ENCODE measurements at regions not wholly inside any gene's neighbourhood (a gene's known extent, or its start where the extent isn't known, plus 50 kb on each side); places are given as distances from the start of the nearest gene placed in this dataset.

DNA sequence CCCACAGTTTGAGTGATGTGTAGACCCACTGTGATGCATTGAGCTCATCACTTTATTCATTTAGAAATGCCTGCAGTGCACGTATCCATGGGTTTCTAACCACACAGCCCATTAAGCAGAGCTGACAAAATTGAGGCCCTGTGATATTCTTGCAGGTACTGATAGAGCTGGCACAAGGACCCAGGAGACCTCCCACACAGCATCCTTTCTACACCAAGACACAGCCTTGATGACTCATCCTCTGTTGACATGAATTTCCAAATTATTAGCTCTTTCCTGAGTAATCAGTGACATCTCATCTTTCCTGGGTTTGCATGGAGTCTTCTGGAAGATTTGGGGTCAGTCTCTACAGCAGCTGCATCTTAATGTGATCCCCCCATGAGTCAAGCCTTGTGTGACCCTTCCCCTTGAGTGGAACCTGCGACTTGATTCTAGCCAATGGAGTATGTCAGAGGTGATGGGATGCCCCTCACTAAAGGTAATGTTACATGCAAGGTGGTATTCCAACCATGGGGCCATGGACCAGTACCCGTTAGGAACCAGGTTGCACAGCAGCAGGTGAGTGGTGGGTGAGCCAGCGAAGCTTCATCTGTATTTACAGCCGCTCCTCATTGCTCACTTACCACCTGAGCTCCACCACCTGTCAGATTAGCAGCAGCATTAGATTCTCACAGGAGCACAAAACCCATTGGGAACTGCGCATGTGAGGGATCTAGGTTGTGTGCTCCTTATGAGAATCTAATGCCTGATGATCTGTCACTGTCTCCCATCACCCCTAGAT is 181.1 kb upstream of the ARL4C start:
- no peak for DNase-seq (ENCODE audit: low read depth in 2 of 2)

DNA sequence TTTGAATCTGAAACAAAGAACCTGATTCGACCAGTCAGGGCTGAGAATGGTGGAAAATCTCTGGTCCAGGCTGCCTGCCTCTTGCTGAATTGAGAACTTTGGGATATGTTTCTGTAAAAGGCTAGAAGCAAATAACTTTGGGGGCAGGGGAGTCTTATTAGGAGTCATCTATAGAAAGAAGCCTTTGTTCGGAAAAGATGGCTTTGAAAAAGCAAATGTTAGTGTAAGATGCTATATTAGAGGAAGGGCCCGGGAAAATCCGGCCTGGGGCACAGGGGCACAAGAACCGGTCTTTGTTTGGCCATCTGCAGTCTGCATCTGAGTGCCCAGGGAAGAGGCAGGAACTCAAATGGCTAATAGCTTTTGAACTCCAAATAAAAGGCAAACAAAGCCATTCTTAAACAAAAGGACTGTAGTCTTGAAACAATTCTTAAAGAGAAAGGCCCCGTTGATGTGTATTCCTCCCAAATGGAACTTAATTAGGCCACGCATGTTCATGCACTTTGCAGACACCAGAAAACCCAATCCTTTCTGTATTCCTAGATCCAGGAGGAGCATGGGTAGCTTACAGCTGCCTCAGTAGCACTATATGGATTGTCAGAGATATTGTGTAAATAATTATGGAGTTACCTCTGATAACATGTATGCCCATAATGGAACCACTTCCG is 180.0 kb upstream of the ARL4C start:
- DNase-seq (ENCODE audit: low read depth in 2 of 2) = no peak

- no peak for DNase-seq (ENCODE audit: low read depth in 2 of 2)
Observed at GRCh38 chr2:234676109-234676782, 179.4 kb upstream of the ARL4C start.

- DNase-seq (ENCODE audit: low read depth in 2 of 2) = no peak
Observed at GRCh38 chr2:234674781-234675201, 177.9 kb upstream of the ARL4C start.

GRCh38 chr2:234673961-234674759 is 177.3 kb upstream of the ARL4C start:
- DNase-seq (ENCODE audit: low read depth in 2 of 2) = no peak

GRCh38 chr2:234673501-234673900 is 176.6 kb upstream of the ARL4C start:
- DNase-seq (ENCODE audit: low read depth in 2 of 2) = no peak

DNA sequence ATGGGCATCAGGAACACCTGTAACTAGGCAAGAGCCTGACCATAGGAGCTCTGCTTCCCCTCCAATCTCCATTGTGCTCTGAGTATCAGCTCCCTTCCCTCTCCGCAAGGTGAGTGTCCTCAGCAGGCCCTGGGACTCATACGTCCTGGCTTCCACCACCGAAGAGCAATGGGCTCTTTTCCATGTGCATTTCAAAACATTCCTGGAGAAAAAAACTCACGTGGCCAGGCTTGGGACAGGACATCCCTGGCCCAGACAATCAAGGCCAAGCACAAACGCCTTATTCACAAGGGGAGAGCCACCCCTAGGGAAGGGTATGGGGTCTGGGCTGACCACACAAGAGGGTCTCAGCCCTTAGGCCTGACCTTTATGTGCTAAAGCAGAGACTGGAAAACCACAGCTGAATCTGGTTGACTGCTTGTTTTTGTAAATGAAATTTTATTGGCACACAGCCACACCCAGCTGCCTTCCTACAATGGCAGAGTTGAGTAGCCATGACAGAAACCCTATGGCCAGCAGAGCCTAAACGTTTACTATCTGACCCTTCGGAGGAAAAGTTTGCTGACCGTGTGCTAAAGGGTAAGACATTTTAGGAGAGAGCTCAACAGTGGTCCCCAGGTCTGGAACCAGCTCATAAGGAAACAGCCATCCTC is 175.7 kb upstream of the ARL4C start:
- DNase-seq (ENCODE audit: low read depth in 2 of 2) = no peak

GRCh38 chr2:234671716-234672115 is 174.8 kb upstream of the ARL4C start:
- DNase-seq (ENCODE audit: low read depth in 2 of 2) = no peak

- no peak for DNase-seq (ENCODE audit: low read depth in 2 of 2)
Observed at GRCh38 chr2:234671231-234671630, 174.3 kb upstream of the ARL4C start.

DNA sequence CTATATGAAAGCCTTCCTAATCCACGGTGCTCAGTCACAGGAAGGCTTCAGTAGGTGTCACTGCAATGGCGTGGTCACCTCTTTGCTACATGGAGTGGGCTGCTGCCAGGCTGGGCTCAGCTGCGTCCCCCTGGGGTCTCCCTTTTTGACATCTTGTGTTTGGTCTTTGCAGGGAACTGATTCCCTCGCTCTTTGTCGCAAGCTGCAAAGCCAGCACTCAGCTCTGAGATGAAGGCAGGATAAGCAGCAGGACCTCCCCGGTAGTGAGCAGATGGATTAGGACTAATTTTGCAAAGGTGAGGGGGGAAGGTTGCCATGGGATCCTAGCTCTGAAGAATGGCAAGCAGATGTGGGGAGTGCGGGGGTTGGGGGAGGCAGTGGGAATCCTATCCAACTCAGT is 173.9 kb upstream of the ARL4C start:
- DNase-seq (ENCODE audit: low read depth in 2 of 2) = no peak

DNA sequence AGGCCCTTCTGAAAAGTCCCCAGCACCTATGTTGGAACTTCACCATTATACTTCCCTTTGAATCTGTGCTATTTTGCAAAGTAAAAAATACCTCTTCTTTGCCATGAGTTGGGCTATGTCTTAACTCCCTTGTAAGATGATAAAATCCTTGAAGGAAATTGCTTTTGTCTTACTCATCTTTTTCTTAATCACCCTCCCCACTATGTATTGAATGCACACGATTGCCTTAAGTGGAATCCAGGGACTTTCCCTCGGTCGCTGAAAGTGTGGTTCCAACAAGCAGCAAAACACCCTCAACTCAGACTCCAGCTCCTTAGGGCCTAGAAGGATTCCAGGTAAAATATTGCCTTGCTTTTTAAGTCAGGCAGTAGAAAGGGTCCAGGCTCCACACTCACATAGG is 173.2 kb upstream of the ARL4C start:
- DNase-seq (ENCODE audit: low read depth in 2 of 2) = no peak

DNA sequence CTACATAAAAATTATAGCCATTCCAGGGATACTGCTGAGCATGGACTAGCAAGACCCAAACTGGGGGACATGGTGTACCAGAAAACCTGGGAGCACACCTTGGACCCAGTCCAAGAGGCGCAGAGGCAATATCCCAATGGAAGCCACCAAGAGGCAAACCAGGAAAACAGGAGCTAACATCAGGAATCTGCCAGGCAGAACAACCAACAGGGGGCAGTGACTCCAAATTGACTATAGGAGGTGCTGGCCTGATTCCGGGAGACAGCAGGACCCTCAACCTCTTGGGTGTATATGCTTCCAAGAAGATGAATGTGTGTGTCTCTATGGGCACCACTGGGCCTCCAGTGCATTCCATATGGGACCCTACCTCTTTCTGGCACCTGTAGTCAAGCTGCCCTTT is 172.7 kb upstream of the ARL4C start:
- no peak for DNase-seq (ENCODE audit: low read depth in 2 of 2)

DNA sequence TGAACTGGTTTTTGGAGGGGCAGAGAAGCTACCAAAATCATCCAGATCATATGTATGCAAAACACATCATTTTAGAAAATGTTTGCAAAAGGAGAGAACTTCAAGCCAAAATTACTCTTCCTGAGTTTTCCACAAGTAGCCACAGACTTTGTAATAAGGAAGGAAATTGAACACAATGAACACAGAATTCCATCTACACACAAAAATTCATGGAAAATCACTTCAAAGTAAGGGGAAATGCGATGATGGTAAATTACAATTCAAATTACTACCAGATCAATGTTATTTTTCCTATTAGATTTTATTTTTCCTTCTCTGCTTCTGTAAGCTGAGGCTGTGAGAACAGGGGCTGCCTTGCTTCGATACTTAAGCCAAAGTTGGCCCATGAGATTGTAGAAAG is 172.1 kb upstream of the ARL4C start:
- no peak for DNase-seq (ENCODE audit: low read depth in 2 of 2)

DNA sequence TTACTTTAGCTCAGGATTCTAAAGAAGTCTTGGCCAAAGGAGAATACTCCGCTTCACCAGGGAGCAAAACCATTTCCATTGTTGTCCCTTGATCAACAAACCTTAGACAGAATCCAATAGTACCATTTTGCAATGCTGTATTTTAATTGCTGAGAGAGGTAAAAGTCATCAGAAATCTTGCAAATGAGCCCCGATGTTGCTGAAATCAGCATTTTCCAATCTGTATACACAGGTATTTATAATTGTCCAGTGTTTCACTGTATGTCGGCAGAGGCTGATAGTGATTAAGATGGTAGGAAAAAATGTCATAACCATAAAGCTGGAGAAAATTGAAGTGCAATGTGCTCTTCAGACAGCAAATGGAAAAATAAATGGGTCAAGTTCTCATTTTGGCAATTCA is 170.0 kb upstream of the ARL4C start:
- DNase-seq (ENCODE audit: low read depth in 2 of 2) = no peak

- DNase-seq (ENCODE audit: low read depth in 2 of 2) = no peak
Observed at GRCh38 chr2:234665304-234665703, 168.4 kb upstream of the ARL4C start.

GRCh38 chr2:234661849-234662248 is 165.0 kb upstream of the ARL4C start:
- DNase-seq (ENCODE audit: low read depth in 2 of 2) = no peak

GRCh38 chr2:234661175-234661574 is 164.3 kb upstream of the ARL4C start:
- DNase-seq (ENCODE audit: low read depth in 2 of 2) = no peak

DNA sequence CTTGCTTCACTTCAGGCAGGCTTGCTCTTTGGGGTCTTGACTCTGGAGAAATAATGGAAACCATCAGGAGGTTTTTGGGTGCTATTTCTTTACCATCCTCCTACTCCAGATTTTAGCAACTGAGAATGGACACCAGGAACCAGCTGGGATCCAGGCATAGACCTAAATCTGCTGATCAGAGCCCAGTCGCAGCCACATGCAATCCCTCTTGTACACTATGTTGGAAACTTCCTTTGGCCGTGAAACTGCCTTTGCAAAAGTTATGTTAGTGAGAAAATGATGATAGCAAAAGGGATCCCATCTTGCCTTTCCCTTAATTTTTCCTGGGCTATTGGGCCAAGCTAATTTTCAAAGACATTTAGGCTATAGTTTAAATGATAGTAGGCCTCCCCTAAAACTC is 158.8 kb upstream of the ARL4C start:
- DNase-seq (ENCODE audit: low read depth in 2 of 2) = no peak

DNA sequence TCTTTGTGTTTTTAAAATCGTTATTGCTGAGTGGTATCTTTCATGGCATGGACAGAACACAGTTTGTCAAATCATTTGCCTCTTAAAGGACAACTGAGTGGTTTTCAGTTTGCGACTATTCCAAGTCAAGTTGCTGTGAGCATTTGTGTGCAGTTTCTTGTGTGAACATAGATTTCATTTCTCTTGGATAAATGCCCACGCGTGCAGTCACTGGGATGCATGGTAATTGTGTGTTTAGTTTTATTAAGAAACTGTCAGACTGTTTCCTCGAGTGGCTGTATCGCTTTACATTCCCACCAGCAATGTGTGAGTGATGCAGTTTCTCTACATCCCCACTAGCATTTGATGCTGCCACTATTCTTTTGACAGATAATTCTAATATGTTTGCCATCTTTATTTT is 154.0 kb upstream of the ARL4C start:
- no peak for DNase-seq (ENCODE audit: low read depth in 2 of 2)

DNA sequence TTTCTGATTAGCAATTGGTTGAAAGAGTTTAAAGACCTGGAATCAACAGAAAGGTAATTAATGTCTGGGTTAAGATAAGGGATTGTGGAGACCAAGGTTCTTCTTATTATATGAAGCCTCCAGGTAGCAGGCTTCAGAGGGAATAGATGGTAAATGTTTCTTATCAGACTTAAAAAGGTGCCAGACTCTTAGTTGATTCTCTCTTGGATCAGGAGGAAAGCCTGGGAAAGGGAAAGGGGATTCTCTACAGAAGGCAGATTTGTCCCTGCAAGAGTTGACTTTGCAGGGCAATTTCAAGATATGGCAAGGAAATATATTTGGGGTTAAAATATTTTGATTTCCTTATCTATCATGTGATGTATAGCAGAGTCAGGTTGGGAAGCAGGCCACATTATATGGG is 153.1 kb upstream of the ARL4C start:
- DNase-seq (ENCODE audit: low read depth in 2 of 2) = no peak

DNA sequence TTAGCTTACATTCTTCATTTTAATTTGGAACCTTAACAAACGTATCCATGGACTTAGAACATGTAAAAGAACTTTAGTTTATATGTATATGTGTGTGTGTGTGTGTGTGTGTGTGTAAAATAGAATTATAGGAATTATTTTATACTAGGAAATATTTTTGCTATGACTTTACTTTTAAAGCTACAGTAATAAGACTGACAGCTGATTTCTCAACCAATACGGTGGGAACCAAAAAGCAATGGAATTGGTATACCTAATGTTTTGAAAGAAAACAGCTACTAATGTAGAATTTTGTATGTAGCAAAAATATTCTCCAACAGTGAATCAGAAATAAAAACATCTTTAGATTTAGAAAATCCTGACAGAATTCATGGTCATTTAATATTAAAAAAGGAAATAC is 146.5 kb upstream of the ARL4C start:
- no peak for DNase-seq (ENCODE audit: low read depth in 2 of 2)

DNA sequence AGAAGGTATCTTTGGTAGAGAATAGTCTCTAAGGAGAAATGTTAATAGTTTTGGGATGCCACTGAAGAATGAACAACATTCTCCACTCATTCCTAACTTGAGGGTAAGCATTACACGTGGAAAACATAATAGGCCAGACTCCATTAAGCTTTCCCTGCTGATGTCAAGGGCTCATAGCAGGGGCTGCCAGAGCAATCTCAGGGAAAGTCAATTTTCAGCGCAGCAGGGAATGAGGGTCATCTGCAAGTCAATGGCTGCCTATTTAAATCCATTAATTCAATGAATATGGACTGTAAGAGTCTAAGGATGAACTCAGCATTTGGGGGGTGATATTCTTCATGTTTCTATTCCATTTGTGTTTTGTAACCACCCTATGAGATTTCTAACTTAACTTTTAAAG is 144.2 kb upstream of the ARL4C start:
- DNase-seq (ENCODE audit: low read depth in 2 of 2) = no peak
